Activated CD4-positive, alpha-beta T cell treated with anti-CD3 and anti-CD28 coated beads, Interleukin-2, amount 50 U/mL, for 16 hours (primary cell): ENCODE measurements at regions not wholly inside any gene's neighbourhood (a gene's known extent, or its start where the extent isn't known, plus 50 kb on each side); places are given as distances from the start of the nearest gene placed in this dataset.

ENCODE experiments used
- DNase-seq: peaks from one replicate; pipeline ENCODE4 v3.0.0-alpha.2; 2020

GRCh38 chr11:116527180-116527991 lies 245.4 kb downstream of the BUD13 start:
- no peak for DNase-seq

- DNase-seq, result no peak
These were observed 246.8 kb downstream of the BUD13 start for GRCh38 chr11:116525961-116526495.

GRCh38 chr11:116519499-116519898 lies 253.3 kb downstream of the BUD13 start:
- DNase-seq, result peak; percentile 46

GRCh38 chr11:116518141-116518540 lies 254.6 kb downstream of the BUD13 start:
- DNase-seq, result no peak

GRCh38 chr11:116517584-116517983 lies 255.2 kb downstream of the BUD13 start:
- no peak for DNase-seq

GRCh38 chr11:116517077-116517476 lies 255.7 kb downstream of the BUD13 start:
- no peak for DNase-seq

- no peak for DNase-seq
These were observed 257.1 kb downstream of the BUD13 start for GRCh38 chr11:116515664-116516184.

GRCh38 chr11:116513894-116514293 lies 258.9 kb downstream of the BUD13 start:
- peak; percentile 33 for DNase-seq

- DNase-seq, result no peak
These were observed 259.4 kb downstream of the BUD13 start for GRCh38 chr11:116513278-116513823.

GRCh38 chr11:116512841-116513240 lies 259.9 kb downstream of the BUD13 start:
- no peak for DNase-seq

GRCh38 chr11:116511684-116512083 lies 261.1 kb downstream of the BUD13 start:
- no peak for DNase-seq

- no peak for DNase-seq
These were observed 261.7 kb downstream of the BUD13 start for GRCh38 chr11:116510886-116511650.

- DNase-seq, result no peak
These were observed 262.6 kb downstream of the BUD13 start for GRCh38 chr11:116510166-116510565.

GRCh38 chr11:116509551-116509950 lies 263.2 kb downstream of the BUD13 start:
- DNase-seq, result no peak

- DNase-seq, result no peak
These were observed 264.7 kb downstream of the BUD13 start for GRCh38 chr11:116507849-116508695.

GRCh38 chr11:116507016-116507415 lies 265.8 kb downstream of the BUD13 start:
- DNase-seq, result no peak

GRCh38 chr11:116506263-116506825 lies 266.4 kb downstream of the BUD13 start:
- no peak for DNase-seq

GRCh38 chr11:116505298-116506262 lies 267.2 kb downstream of the BUD13 start:
- DNase-seq, result no peak

GRCh38 chr11:116504541-116505297 lies 268.1 kb downstream of the BUD13 start:
- no peak for DNase-seq
